H1 (cell line): ENCODE measurements at regions not wholly inside any gene's neighbourhood (a gene's known extent, or its start where the extent isn't known, plus 50 kb on each side); places are given as distances from the start of the nearest gene placed in this dataset.

Experiments used
- CTCF ChIP-seq, 3 experiments: IDR thresholded peaks; 1 replicate in 2 of 3; 2 replicates in 1 of 3; pipeline versions ENCODE4 v1.5.1 to v1.6.1; 2011; ENCODE audit warnings: low read length in 3 of 3, mild to moderate bottlenecking in 3 of 3, inconsistent platforms in 2 of 3, low read depth in 1 of 3, moderate library complexity in 1 of 3; ENCODE audit not compliant: insufficient read depth in 1 of 3; ENCODE audit errors: control extremely low read depth in 1 of 3
- POLR2A ChIP-seq, 2 experiments: IDR thresholded peaks; 1 replicate in 1 of 2; 2 replicates in 1 of 2; pipeline ENCODE4 v1.6.1; 2011; ENCODE audit warnings: low read depth in 2 of 2, low read length in 2 of 2, mild to moderate bottlenecking in 2 of 2; ENCODE audit errors: control extremely low read depth in 1 of 2
- POLR2AphosphoS5 ChIP-seq: IDR thresholded peaks from 2 replicates; pipeline ENCODE4 v1.6.1; 2011; ENCODE audit warnings: low read depth, low read length
- SUZ12 ChIP-seq: fragments of 200-600 bp; sonication (generic); IDR thresholded peaks from 2 replicates; pipeline ENCODE4 v1.6.1; 2012; ENCODE audit warnings: mild to moderate bottlenecking, inconsistent platforms, low read length, moderate library complexity, mixed read lengths

- TF ChIP-seq CTCF (IDR thresholded peaks at IDR 0.05; ENCODE audit: control extremely low read depth in 1 of 3, insufficient read depth in 1 of 3, low read depth in 1 of 3, low read length in 3 of 3) (no peak), POLR2A (IDR thresholded peaks at IDR 0.05; ENCODE audit: control extremely low read depth in 1 of 2, low read depth in 2 of 2, low read length in 2 of 2) (no peak), POLR2AphosphoS5 (no peak), SUZ12 (no peak)
Observed at GRCh38 chr4:27358269-27358668, 497.6 kb downstream of the STIM2 start.
